Limb (tissue), 2 donors: ENCODE measurements at regions not wholly inside any gene's neighbourhood (a gene's known extent, or its start where the extent isn't known, plus 50 kb on each side); places are given as distances from the start of the nearest gene placed in this dataset.

Source experiments
- DNase-seq, 2 donors: peaks; one replicate each; pipeline ENCODE4 v3.0.0-alpha.2; 2016; ENCODE audit errors: extremely low spot score in 2 of 2

- no peak for DNase-seq
These were observed 112.6 kb upstream of the CCDC112 start for GRCh38 chr5:115409094-115409493.

GRCh38 chr5:115402822-115403577 lies 106.5 kb upstream of the CCDC112 start:
- DNase-seq, result no peak

- no peak for DNase-seq
These were observed 105.6 kb upstream of the CCDC112 start for GRCh38 chr5:115402092-115402491.

- DNase-seq, result no peak
These were observed 102.3 kb upstream of the CCDC112 start for GRCh38 chr5:115398719-115399118.

- DNase-seq, result no peak
These were observed 100.2 kb upstream of the CCDC112 start for GRCh38 chr5:115396688-115397087.

- no peak for DNase-seq
These were observed 99.6 kb upstream of the CCDC112 start for GRCh38 chr5:115396081-115396480.

GRCh38 chr5:115394531-115394930 lies 98.1 kb upstream of the CCDC112 start:
- DNase-seq, result no peak

GRCh38 chr5:115393239-115393638 lies 96.8 kb upstream of the CCDC112 start:
- no peak for DNase-seq

GRCh38 chr5:115392611-115393010 lies 96.2 kb upstream of the CCDC112 start:
- DNase-seq, result no peak

- DNase-seq, result no peak
These were observed 95.3 kb upstream of the CCDC112 start for GRCh38 chr5:115391780-115392179.

GRCh38 chr5:115389799-115390382 lies 93.4 kb upstream of the CCDC112 start:
- no peak for DNase-seq

GRCh38 chr5:115389034-115389798 lies 92.8 kb upstream of the CCDC112 start:
- no peak for DNase-seq

- DNase-seq, result no peak
These were observed 91.8 kb upstream of the CCDC112 start for GRCh38 chr5:115388240-115388639.

GRCh38 chr5:115387816-115388215 lies 91.4 kb upstream of the CCDC112 start:
- DNase-seq, result no peak

- no peak for DNase-seq
These were observed 90.2 kb upstream of the CCDC112 start for GRCh38 chr5:115386657-115387056.

GRCh38 chr5:115384587-115385375 lies 88.3 kb upstream of the CCDC112 start:
- no peak for DNase-seq

- no peak for DNase-seq
These were observed 86.5 kb upstream of the CCDC112 start for GRCh38 chr5:115382989-115383388.

- DNase-seq, result no peak
These were observed 85.6 kb upstream of the CCDC112 start for GRCh38 chr5:115381911-115382662.

GRCh38 chr5:115379622-115380344 lies 83.3 kb upstream of the CCDC112 start:
- no peak for DNase-seq

- no peak for DNase-seq
These were observed 82.3 kb upstream of the CCDC112 start for GRCh38 chr5:115378754-115379153.
